ENCODE measurements at regions not wholly inside any gene's neighbourhood (a gene's known extent, or its start where the extent isn't known, plus 50 kb on each side); places are given as distances from the start of the nearest gene placed in this dataset.

DNA sequence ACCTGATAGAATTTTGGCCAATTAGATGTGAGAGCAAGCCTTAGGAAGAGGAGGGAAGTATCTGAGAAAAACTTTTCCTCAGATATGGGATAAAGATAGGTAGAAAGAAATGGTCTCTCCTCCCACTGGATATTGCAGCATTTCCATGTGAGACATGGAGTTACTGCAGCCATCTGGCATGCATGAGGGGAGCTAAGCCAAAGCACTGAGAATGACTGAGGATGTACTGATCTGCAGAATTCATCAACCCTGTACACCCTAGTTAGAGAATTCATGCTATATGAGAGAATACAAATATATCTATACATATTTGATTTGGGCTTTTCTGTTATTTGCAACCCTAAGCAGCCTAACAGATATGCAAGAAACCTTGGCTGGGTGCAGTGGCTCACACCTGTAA is 52.5 kb upstream of the RPL34 start:
- no peak for DNase-seq

DNA sequence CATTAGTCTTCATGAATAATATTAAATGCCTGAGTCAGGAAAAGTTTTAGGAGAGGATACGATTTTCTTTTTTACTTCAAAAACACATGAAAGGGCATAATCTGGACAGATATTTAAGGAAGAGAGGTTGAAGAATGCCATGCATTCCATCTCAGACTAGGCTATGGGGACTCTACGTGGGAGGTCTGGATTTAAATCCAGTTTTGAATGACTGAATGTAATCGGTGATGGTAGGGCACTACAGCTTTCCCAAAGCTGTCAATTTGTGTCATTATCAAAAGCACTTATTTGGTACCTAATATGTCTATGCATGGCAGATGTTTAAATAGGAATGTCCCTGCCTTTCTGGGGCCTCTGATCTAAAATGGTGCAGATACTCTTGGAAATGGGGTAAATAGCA is 59.3 kb upstream of the RPL34 start:
- DNase-seq, result no peak

DNA sequence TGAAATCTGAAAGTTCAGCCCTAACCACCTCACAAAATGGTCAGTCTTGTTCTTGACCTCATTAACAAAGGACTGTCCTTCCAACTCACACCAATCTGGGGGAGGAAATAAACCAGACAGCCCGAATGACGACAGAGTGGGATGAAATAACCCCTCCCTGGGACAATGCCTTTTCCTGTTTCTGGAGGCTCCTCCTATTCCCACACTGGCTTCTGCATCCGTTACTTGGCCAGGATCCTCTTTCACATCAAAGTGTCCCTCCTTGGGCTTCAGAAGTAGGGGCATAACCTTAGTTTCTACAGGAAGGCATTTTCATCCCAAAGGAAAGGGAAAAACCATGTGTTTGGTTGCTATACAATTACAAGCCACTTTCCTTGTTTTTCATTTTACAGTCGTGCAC is 59.8 kb upstream of the RPL34 start:
- no peak for DNase-seq

DNA sequence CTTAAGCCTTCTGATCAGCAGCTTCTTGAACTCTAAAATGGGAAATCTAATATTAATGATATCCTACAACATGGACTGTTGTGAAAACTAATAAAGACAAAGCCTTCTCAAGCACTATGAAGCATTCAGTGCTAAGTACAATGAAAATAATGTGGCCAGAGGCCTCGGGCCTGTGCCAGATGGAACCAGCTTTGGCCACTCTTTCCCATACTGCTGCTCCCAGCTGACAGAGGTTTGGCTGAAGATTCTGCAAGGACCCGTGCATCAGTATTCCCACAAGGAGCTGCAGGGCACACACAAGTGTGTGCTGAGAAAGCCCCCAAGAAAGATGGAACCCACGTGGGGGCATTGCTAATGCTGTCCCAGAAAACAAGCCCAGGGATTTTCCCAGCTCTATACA is 60.5 kb upstream of the RPL34 start:
- no peak for DNase-seq

DNA sequence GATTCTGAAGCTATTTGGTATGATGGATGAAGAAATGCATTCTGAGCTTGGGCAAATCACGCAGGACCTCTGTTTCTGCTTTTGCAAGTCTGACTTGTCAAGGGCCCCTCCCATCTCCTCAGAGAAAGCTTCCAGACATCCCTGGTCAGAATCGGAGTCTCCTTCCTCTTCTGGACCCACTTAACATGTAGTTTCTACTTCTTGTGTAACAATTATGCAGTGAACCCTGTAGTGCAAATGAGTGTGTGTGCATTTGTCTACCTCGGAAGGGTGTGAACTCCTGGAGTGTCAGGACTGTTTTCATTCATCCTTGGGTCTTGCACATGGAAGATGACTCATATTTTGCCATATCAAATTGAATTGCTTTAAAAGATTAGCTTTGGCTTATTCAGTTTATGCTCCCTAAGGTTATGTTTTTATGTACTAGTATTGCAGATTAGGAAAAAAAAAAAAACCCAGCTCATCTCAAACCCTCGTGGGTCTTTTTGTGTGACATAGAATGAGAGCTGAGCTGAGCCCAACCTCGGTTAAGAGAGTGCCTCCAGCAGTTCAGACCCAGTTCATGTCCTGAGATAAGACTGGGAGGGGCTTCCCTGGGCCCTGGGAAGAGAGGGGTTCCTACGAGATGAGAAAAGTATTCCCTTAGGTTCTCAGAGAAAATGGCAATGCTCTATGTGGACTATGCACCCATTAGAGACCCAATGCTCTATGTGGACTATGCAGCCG is 61.1 kb upstream of the RPL34 start:
- DNase-seq, result no peak

DNA sequence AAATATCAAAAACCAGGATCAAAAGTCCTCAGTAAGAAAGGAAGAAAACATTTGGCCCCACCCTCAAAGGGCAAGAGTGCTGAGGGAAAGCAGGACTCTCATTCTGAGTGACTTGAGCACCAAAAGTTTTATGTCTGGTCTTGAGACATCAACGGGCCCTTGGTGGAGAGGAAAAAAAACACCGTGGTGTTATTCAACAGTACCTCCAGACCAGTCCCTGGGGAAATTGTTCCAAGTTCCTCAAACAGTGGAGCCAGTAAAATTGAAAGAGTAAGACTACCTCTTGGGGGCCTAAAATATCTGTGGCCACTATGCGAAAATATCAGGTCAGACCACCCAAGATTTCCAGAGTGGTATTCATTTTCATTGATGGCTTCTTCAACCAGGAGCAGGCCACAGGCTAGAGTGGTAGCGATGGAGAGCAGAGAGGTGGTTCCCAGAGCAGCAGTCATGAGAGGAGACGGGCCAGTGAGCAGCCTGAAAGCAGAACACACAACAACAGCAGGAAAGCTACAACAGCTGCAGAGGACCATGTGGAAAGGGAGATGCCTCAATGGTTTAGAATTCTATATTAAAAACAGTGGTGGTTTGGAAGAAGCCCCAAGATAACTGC is 63.7 kb upstream of the RPL34 start:
- DNase-seq, result no peak

DNA sequence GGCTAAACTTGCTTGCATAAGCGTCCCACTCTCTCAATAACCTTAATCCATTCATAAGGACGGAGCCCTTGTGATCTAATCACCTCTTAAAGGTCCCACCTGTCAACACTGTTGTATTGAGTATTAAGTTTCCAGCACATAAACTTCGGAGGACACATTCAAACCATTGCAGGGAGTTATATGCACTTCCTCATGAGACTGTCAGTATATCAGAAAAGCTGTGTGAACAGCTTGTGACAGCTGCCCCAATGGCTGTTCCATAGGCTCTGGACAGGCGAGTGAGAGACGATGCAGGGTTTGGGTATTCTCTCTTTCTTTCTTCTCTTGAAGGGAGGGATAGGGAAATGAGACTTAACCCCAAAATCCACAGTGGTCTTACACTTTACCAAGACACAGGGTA is 64.2 kb upstream of the RPL34 start:
- no peak for DNase-seq

DNA sequence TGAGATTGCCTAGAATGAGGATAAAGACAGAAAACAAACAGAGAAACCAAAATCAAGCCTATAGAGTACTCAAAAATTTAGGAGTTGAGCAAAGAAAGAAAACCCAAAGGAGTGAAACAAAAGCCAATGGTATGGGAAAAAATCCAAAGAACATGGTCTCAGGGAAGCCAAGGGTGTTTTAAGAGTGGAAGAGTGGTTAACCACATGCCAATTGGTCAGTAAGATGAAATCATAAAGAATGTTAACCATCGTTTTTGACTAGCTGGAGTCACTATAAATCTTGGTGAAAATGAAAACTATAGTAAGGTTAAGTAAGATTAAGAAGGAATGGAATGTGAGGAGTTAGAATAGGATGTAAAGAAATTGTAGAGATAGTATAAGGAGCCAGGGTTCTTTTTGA is 64.7 kb upstream of the RPL34 start:
- DNase-seq, result no peak

DNA sequence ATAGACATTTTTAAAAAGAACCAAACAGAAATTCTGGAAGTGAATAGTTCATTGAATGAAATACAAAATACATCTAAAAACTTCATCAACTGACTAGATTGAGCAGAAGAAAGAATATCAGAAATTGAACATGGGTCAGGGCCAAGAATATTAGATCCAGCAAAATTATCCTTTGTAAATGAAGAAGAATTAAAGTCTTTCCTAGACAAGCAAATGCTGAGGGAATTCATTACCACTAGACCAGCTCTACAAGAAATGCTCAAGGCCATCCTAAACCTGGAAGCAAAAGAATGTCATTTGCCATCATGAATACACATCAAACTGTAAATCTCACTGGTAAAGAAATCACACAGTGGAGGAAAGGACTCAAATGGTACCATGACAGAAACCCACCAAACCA is 72.7 kb upstream of the RPL34 start:
- DNase-seq, result no peak

DNA sequence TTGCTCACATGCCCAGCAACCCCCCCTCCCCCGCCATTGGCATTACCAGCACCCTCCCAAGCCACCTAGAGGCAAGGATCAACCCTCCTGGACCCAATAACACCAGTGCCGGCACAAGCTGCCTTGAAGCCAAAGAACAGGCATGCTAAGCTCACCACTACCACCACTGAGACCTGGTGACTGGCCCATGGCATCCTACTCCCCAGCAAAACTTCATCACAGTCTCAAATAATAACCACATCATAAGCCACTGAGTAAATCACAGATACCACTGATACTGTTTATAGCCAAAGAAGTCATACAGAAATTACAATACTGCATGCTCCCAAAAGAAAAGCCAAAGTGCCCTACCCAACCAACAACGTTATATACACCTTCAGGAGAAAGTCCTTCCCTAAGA is 73.6 kb upstream of the RPL34 start:
- DNase-seq, result no peak

DNA sequence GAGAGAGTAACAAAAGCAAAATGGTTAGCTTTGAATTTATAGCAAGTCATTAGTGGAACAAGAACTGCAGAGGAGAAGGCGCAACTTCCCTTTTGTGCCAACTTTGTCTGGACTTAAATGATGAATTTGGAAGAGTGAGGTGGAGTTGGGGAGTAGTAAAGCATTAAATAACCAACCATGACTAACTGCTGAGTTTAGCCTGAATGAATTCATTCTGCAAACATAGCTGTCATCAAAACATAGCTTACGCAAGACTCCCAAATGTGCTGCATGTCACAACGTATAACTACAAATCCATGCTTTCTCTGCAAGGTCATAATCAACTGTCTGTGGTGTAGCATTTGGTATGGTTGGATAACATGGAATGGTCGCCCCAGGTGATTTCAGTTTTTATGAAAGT is 75.9 kb upstream of the RPL34 start:
- DNase-seq, result no peak

DNA sequence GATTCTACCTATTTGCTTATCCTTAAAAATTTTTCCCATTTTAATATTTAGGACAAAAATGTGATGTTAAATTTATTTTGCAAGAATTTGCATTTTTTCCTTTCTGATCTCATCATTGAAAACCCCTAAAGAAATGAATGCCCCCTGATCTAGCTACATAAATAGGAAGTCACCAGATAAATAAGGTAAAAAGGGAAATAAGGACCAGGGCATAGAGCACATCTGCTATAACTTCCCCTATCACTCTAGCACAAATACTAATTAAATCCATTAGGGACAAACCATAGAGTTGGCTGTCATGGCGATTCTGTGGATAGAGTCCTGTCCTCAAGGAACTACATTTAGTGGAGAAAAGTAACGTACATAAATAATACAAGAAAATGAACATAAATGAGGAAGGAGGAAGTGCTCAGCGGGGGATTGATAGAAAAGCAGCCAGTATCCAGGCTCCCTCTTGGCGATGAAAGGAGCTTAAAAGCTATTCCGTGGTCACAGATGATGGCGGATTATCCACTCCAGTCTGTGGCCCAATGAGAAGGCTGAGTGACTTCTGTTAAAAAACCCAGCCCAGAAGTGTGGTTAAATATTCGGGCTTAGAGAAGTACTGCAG is 76.9 kb upstream of the RPL34 start:
- DNase-seq, result no peak

DNA sequence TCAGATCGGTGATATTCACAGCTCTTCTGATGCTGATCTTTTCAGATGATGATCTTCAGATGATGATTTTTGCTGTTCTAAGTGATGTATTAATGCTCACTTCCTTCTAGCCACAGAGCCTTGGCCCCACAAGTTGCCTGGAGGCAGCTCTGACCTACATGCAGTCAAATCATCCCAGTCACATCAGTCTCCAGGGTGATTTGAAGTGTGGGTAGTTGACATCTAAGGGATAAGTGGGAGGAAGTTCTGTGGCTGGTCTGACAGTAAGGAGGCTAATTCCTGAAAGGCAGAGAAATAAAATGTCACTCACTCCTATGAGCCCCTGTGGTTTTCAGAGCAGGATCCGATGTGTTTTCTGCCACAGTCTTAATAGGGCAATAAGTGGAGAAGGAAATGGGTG is 79.8 kb upstream of the RPL34 start:
- no peak for DNase-seq

DNA sequence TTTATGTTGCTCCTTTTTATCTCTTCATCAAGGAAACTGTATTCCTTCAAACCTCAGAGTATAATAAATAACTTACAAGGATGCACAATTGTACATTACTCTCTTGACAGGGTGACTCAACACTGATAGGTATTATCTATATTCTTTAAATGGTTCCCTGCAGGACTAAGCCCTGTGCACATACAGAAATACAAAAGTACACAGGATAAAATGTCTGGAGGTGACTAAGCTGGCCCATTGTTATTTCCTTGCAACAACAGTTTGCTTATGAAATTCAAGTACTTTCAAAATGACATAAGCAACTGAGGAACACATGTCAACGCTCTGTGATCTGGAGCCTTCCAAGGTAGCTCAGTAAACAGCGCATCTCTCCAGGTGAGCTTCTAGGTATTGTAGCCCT is 83.8 kb upstream of the RPL34 start:
- DNase-seq, result no peak

DNA sequence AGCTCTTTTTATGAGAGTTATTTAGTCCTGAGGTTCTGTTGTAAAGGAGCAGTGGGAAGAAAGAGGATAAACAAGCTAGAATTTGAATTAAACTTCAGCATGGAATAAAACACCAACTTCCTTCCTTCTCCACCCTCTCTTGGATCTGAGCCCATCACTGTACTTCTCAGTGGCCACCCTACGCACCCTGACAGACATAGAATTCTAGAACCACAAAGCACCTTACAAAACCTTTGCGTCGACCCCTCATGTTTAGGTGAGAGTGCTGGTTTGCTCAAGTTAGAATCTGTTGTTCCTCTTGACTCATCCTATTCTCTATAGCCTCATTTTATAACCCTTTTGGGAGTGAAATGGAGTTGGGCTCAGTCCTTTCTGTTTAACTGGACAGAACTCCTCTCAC is 84.6 kb upstream of the RPL34 start:
- DNase-seq, result no peak

DNA sequence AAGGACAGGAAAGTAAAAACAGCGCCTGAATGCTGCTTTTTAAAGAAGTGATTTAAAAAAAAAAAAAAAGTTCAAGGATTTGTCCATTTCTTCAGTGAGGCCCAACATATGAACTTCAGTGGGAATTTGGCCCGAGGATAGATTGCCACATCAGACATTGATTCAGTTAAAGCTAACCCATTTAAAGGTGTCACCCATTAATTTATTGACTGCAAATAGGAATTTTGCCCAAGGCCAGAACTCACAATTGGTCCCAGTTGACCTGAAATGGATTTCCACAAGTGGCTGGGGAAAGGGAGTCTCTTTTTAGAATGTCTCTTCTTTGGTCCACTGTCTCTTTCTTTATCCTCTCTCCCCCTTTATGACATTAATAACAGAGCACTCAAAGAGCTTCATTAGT is 86.5 kb upstream of the RPL34 start:
- DNase-seq, result no peak

DNA sequence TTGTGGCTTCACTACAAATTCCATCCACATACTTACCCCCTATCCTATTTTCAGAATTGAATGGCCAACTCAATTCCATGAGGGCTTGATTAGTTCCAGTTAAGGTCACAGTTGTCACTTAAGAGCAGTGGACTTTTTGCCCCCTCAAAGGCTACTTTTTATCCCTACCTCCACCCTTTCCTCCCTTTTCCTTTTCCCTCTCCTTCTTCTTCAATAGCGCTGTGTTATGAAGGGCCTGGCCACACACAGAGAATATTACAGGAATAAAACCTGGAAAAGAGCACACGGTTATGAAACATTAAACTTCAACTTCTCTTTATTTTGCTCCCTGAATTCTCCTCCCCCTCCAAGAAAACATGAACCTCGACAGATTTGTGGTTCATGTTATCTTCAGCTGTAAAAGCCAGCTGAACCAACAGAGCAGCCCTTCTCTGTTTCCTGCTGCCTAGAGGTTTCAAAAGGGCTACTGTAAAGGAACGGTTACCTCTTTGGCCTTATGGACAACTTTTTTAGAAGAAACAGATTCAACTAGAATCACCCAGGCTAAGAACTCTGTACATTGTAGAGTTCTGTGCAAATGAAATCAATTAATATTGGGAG is 87.0 kb upstream of the RPL34 start:
- DNase-seq, result no peak

DNA sequence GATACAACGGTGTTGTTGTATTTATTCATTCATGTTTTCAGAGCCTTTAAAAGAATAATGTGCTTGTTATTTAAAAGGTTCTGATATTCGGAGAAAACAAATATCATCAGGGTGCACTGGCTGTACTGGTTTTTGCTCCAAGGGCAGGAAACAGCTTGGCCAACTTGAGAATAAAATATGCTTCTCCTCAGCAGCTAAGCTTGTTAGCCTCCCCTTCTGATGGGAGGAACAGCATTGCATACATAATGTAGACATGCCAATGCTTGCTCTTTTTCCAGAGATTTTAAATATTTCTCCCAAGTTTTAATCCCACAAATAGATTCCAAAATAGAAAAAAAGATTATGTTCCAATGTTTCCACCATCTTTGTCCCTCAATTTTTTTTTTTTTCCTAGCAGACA is 87.6 kb upstream of the RPL34 start:
- no peak for DNase-seq

DNA sequence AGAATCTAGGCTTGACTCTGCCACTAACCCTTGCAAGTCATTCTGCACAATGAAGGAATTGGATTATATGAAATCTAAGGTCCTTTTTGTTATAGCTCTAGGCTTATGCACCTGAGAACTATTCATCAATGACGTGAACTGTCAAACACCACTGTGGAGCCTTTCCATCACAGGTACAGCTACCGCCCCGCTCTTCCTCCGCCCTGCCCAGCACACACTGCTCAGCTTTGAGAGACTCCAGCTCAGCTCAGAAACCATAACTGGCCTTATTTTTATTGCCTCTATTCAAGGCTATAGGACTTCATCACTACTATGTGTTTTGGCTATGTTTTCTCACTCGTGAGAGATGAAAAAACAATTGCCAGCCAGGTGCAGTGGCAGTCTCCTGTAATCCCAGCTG is 88.2 kb upstream of the RPL34 start:
- no peak for DNase-seq

DNA sequence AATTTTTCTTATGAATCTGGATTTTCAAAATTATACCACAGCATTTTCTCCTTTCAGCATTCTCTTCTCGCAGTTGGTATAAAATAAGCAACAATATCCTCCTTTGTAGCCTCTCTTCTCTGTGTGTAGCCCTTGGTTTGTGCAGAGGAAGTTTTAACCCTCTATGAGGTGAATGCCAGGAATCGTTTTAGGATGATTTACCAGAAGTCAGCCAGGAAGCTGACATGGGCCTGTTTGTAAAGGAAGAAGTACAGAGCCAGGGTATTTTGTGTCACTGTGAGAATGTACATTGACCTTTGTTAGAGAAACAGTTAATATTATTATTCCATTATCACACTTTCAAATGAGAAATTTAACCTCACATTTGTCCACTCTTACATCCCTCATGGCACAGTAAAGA is 88.9 kb upstream of the RPL34 start:
- DNase-seq, result no peak

DNA sequence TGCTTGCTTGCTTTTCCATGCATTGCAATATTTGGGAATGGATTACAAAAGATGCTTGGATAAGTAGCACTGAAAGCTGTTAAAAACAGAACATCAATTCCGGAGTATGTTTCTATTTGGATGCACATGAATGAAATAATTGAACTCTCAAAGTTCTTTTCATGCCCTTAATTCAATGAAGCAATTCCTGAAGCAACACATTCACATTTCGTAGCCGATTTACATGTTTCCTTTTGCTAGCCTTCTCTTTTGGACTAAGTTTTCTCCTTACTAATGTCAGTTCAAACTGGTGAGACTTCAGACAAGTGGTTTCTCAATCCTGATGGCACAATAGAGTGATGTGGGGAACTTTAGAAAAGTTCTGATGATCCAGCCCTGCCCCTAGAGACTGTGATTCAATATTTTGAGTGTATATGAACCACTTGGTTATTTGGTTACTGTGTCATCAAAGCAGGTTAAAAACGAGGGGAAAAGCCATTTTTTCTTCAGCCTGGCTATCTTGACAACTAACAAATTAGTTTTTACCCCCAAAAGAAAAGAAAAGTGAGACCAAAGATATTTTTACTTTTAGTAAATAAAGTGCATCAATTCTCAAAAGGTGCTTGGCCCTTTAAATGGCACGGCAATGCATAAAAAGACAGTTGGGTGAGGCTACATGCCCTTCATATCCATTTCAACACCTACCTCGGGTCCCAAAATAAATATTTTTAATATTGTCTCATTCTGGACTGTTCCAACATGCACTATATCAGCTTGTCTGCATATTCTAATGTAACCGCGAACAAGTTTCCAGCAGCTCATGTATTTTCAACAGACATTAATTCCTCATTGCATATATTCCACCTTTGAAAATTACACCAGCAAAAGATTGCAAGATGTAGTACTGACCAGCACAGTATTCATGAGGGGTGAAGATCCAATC is 90.1 kb upstream of the RPL34 start:
- DNase-seq, result no peak

DNA sequence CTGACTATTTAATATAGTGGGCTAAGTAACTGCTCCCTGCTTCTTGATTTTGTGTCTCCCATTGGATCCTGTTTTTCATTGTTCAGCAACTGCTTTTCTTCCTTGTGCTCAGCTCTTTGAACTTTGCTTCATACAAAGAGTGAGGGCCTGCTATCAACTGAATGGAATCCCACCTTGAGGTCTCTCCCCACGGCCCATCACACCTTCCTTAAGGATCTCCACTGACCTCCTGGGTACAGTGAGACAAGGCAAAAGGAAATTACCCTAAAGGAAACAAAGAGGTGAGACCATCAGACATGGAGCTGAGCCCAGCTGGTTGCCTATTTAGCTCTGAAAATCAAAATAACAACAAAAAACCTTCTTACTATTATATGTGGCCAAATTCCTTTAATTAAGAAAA is 91.3 kb upstream of the RPL34 start:
- DNase-seq, result no peak

DNA sequence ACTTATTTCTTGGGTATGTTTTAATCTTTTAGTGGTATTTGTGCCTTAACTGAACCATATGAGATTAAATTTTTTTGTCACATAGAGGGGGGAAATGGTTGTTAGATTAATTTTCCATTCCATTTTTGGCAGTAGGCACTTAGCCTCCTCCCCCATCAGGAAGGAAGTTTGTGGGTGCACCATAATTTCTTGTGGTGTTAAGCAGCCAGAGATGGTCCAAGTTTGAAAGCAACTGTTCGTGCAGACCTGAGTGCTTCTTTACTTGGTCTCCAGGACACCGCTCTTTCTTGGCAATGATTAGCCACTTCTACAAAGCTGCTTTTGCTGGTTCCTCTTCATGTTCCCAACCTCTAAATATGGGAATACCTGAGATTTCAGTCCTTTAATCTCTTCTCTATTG is 92.7 kb upstream of the RPL34 start:
- DNase-seq, result no peak
